GM19372 (cell line): ENCODE measurements at regions not wholly inside any gene's neighbourhood (a gene's known extent, or its start where the extent isn't known, plus 50 kb on each side); places are given as distances from the start of the nearest gene placed in this dataset.

Experiments used
- ATAC-seq: cut with Tn5 transposase; IDR thresholded peaks from one replicate; pipeline ENCODE4 v1.9.1; 2021; ENCODE audit warnings: mild to moderate bottlenecking, low read depth, moderate library complexity; ENCODE audit not compliant: unreplicated experiment

GRCh38 chr14:101704140-101704539 lies 57.4 kb upstream of the PPP2R5C start:
- no peak for ATAC-seq

GRCh38 chr14:101705733-101706508 lies 55.6 kb upstream of the PPP2R5C start:
- ATAC-seq = peak; percentile 44

GRCh38 chr14:101706509-101707067 lies 54.9 kb upstream of the PPP2R5C start:
- no peak for ATAC-seq

GRCh38 chr14:101707068-101707842 lies 54.3 kb upstream of the PPP2R5C start:
- ATAC-seq = peak; percentile 47

- ATAC-seq = no peak
These were observed 53.5 kb upstream of the PPP2R5C start for GRCh38 chr14:101707863-101708620.

- no peak for ATAC-seq
These were observed 52.5 kb upstream of the PPP2R5C start for GRCh38 chr14:101708853-101709532.

GRCh38 chr14:101709533-101709881 lies 52.0 kb upstream of the PPP2R5C start:
- no peak for ATAC-seq

- no peak for ATAC-seq
These were observed 51.3 kb upstream of the PPP2R5C start for GRCh38 chr14:101709962-101710931.

- ATAC-seq = no peak
These were observed 50.3 kb upstream of the PPP2R5C start for GRCh38 chr14:101711041-101711856.
